ENCODE measurements at regions not wholly inside any gene's neighbourhood (a gene's known extent, or its start where the extent isn't known, plus 50 kb on each side); places are given as distances from the start of the nearest gene placed in this dataset.

GRCh38 chr4:124564121-124564520, 148.4 kb downstream of the ANKRD50 start:
- TF ChIP-seq CTCF (IDR thresholded peaks at IDR 0.05; ENCODE audit: insufficient read depth, low read depth, low read length) (no peak), EZH2 (IDR thresholded peaks at IDR 0.05; ENCODE audit: insufficient read depth, low read length) (no peak)
